Psoas muscle (tissue), 7 donors: ENCODE measurements at regions not wholly inside any gene's neighbourhood (a gene's known extent, or its start where the extent isn't known, plus 50 kb on each side); places are given as distances from the start of the nearest gene placed in this dataset.

Source experiments
- ATAC-seq, 4 donors: fragments of 200-7000 bp; cut with Tn5 transposase; one replicate each; pipeline ENCODE4 v1.9.1; 2020; ENCODE audit warnings: moderate library complexity in 3 of 4, mild to moderate bottlenecking in 2 of 4
- DNase-seq, 2 donors: peaks; one replicate each; pipeline ENCODE4 v3.0.0-alpha.2; 2020
- H3K27ac ChIP-seq: fragments of 200-600 bp; one replicate; pipeline ENCODE4 v1.8.0; 2022
- H3K27me3 ChIP-seq, 3 donors: fragments of 200-600 bp in 1 of 3; one replicate each; pipeline versions ENCODE4 v1.6.1 to v1.8.0; 2013 to 2022; ENCODE audit warnings: low read length in 2 of 3, mild to moderate bottlenecking in 2 of 3, moderate library complexity in 1 of 3; ENCODE audit not compliant: insufficient read depth in 3 of 3
- H3K36me3 ChIP-seq, 2 donors: fragments of 200-600 bp in 1 of 2; one replicate each; pipeline versions ENCODE4 v1.6.1 to v1.8.0; 2013 to 2022; ENCODE audit warnings: low read depth in 1 of 2, mild to moderate bottlenecking in 1 of 2, moderate library complexity in 1 of 2; ENCODE audit not compliant: insufficient read depth in 1 of 2
- H3K4me1 ChIP-seq: fragments of 200-600 bp; one replicate; pipeline ENCODE4 v1.8.0; 2022
- H3K4me3 ChIP-seq: fragments of 200-600 bp; one replicate; pipeline ENCODE4 v1.8.0; 2022; ENCODE audit warnings: mild to moderate bottlenecking
- H3K9me3 ChIP-seq: fragments of 200-600 bp; one replicate; pipeline ENCODE4 v1.8.0; 2022
- CTCF ChIP-seq: fragments of 200-600 bp; IDR thresholded peaks from one replicate; pipeline ENCODE4 v1.8.0; 2022; ENCODE audit warnings: antibody characterized with exemption
- whole genome bisulfite sequencing, 3 donors: extraction: QIAGEN DNeasy Blood & Tissue Kit; methylation state at CpG; one replicate each; pipeline versions ENCODE4 v1.1.6 to v1.1.7; 2013; 5-methylcytosine and 5-hydroxymethylcytosine counted together
- intact Hi-C, 2 donors: fragments of 100-400 bp; cut with DNase I; formaldehyde crosslinking; loops; one replicate each; pipeline versions ENCODE4 v1.11.0 to v1.14.2; 2022
- donor health status: healthy with polysubstance abuse.
- donor health status: DM: no; HTN: no; CAD: no; lungs with moderate emphysema.
- donor health status: Bipolar disorder and iron deficiency.
- donor health status: healthy.
- donor health status: DM: yes; HTN: yes; CAD: no.
- donor health status: DM: no; HTN: no; CAD: no.
- donor health status: DM: yes; HTN: yes; CAD: no.

GRCh38 chr11:129611661-129612446, 203.8 kb upstream of the TMEM45B start:
- intact Hi-C loops: no loop called here
- TF ChIP-seq CTCF: no peak
- DNase-seq: no peak
- no peak overlapping the region for H3K4me3 ChIP-seq
- H3K36me3 ChIP-seq: no peaks in the 10 kb centered on the region
- no peak overlapping the region for H3K27ac ChIP-seq
- H3K27me3 ChIP-seq: peaks cover 0 to 1% (median 0%) of the 10 kb centered on the region in 3 donors
- H3K4me1 ChIP-seq: no peaks in the 10 kb centered on the region
- 44 to 48% (median 46%) methylated on average over 17 of the region's 17 CpGs for WGBS, 3 donors
- H3K9me3 ChIP-seq: no peaks in the 10 kb centered on the region
- ATAC-seq: no peak

- intact Hi-C loops: no loop called here
- Histone ChIP-seq H3K27me3 (peaks cover 0 to 1% (median 0%) of the 10 kb centered on the region in 3 donors), H3K4me1 (no peaks in the 10 kb centered on the region), H3K9me3 (no peaks in the 10 kb centered on the region), H3K36me3 (no peaks in the 10 kb centered on the region), H3K27ac (no peak overlapping the region), H3K4me3 (no peak overlapping the region)
- DNase-seq: no peak
- 34 to 44% (median 40%) methylated on average over 8 of the region's 8 CpGs for WGBS, 3 donors
- ATAC-seq: no peak
- TF ChIP-seq CTCF: no peak
Observed at GRCh38 chr11:129612447-129612961, 203.1 kb upstream of the TMEM45B start.

- H3K4me3 ChIP-seq: no peak overlapping the region
- ATAC-seq: no peak
- 81 to 85% (median 83%) methylated on average over 3 of the region's 3 CpGs for WGBS, 3 donors
- no peak overlapping the region for H3K27ac ChIP-seq
- H3K27me3 ChIP-seq: peaks cover 0 to 1% (median 0%) of the 10 kb centered on the region in 3 donors
- no peak for TF ChIP-seq CTCF
- H3K4me1 ChIP-seq: no peaks in the 10 kb centered on the region
- H3K36me3 ChIP-seq: no peaks in the 10 kb centered on the region
- H3K9me3 ChIP-seq: no peaks in the 10 kb centered on the region
- intact Hi-C loops: no loop called here
- no peak for DNase-seq
Observed at GRCh38 chr11:129613071-129613470, 202.6 kb upstream of the TMEM45B start.

GRCh38 chr11:129614256-129614944, 201.2 kb upstream of the TMEM45B start:
- intact Hi-C loops: no loop called here
- no peak for TF ChIP-seq CTCF
- peaks cover 0 to 1% (median 0%) of the 10 kb centered on the region in 3 donors for H3K27me3 ChIP-seq
- no peaks in the 10 kb centered on the region for H3K36me3 ChIP-seq
- H3K27ac ChIP-seq: no peak overlapping the region
- no peak overlapping the region for H3K4me3 ChIP-seq
- no peaks in the 10 kb centered on the region for H3K4me1 ChIP-seq
- no peak for DNase-seq
- ATAC-seq: no peak
- H3K9me3 ChIP-seq: no peaks in the 10 kb centered on the region
- 77 to 83% (median 79%) methylated on average over 11 of the region's 11 CpGs for WGBS, 3 donors
